Breast epithelium (tissue), 3 donors: ENCODE measurements at regions not wholly inside any gene's neighbourhood (a gene's known extent, or its start where the extent isn't known, plus 50 kb on each side); places are given as distances from the start of the nearest gene placed in this dataset.

ENCODE experiments used
- POLR2A ChIP-seq: fragments of 450-650 bp; IDR thresholded peaks from one replicate; pipeline ENCODE4 v1.6.1; 2016; ENCODE audit warnings: antibody characterized with exemption, mild to moderate bottlenecking, moderate library complexity
- POLR2AphosphoS5 ChIP-seq, 3 donors: sonication (generic); formaldehyde crosslinking; IDR thresholded peaks; one replicate each; pipeline ENCODE4 v1.6.1; 2017; ENCODE audit warnings: antibody characterized with exemption in 3 of 3
- TF ChIP-seq, protein P1 (sequence below), 3 donors: fragments of 450-650 bp; IDR thresholded peaks; one replicate each; pipeline ENCODE4 v1.5.1; 2016 to 2017; ENCODE audit warnings: antibody characterized with exemption in 3 of 3, mild to moderate bottlenecking in 3 of 3, moderate library complexity in 3 of 3

DNA sequence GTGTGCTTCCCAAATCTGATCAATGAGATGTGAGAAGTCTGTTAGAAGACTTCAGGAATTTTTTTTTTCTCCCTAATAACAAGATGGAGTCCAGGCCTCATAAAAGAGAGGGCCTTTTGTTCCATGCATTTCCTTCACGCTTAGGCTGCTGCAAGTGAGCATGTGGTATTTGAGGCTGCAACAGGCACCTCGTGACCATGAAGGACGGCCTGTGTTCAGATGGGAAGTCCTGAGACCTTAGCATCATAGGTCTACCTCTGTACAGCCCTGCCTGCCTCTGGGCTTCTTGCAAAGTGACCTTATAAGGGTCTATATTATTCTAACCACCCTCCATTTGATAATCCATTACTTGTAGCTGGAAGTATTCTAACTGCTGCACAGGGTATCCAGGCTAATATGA is 86.6 kb downstream of the BOD1 start:
- TF ChIP-seq POLR2AphosphoS5 (IDR thresholded peaks at IDR 0.05) (no peak), POLR2A (no peak)
- TF ChIP-seq, protein P1, sequence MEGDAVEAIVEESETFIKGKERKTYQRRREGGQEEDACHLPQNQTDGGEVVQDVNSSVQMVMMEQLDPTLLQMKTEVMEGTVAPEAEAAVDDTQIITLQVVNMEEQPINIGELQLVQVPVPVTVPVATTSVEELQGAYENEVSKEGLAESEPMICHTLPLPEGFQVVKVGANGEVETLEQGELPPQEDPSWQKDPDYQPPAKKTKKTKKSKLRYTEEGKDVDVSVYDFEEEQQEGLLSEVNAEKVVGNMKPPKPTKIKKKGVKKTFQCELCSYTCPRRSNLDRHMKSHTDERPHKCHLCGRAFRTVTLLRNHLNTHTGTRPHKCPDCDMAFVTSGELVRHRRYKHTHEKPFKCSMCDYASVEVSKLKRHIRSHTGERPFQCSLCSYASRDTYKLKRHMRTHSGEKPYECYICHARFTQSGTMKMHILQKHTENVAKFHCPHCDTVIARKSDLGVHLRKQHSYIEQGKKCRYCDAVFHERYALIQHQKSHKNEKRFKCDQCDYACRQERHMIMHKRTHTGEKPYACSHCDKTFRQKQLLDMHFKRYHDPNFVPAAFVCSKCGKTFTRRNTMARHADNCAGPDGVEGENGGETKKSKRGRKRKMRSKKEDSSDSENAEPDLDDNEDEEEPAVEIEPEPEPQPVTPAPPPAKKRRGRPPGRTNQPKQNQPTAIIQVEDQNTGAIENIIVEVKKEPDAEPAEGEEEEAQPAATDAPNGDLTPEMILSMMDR (IDR thresholded peaks at IDR 0.05): no peak
